Muscle of back (tissue), 3 donors: ENCODE measurements at regions not wholly inside any gene's neighbourhood (a gene's known extent, or its start where the extent isn't known, plus 50 kb on each side); places are given as distances from the start of the nearest gene placed in this dataset.

Experiments
- DNase-seq, 3 donors: peaks; one replicate each; pipeline versions ENCODE4 v3.0.0 to v3.0.0-alpha.2; 2013

GRCh38 chrX:39883666-39884065 is 214.1 kb downstream of the BCOR start:
- DNase-seq, result no peak

- no peak for DNase-seq
Observed at GRCh38 chrX:39886282-39886681, 211.5 kb downstream of the BCOR start.

GRCh38 chrX:39888730-39889129 is 209.0 kb downstream of the BCOR start:
- DNase-seq, result no peak

- no peak for DNase-seq
Observed at GRCh38 chrX:39889704-39890103, 208.1 kb downstream of the BCOR start.

GRCh38 chrX:39890807-39891206 is 207.0 kb downstream of the BCOR start:
- DNase-seq, result no peak

GRCh38 chrX:39891781-39892180 is 206.0 kb downstream of the BCOR start:
- no peak for DNase-seq

GRCh38 chrX:39893417-39894338 is 204.1 kb downstream of the BCOR start:
- DNase-seq, result no peak

- no peak for DNase-seq
Observed at GRCh38 chrX:39894683-39895082, 203.1 kb downstream of the BCOR start.

- DNase-seq, result no peak
Observed at GRCh38 chrX:39895218-39896110, 202.3 kb downstream of the BCOR start.

- peak; percentile 30 to 72 (median 47) for DNase-seq
Observed at GRCh38 chrX:39896951-39897740, 200.6 kb downstream of the BCOR start.

- DNase-seq, result no peak
Observed at GRCh38 chrX:39897741-39898097, 200.0 kb downstream of the BCOR start.

- DNase-seq, result no peak
Observed at GRCh38 chrX:39898147-39898546, 199.6 kb downstream of the BCOR start.

- no peak for DNase-seq
Observed at GRCh38 chrX:39899059-39899458, 198.7 kb downstream of the BCOR start.

GRCh38 chrX:39899856-39900776 is 197.6 kb downstream of the BCOR start:
- DNase-seq, result no peak

GRCh38 chrX:39900777-39901170 is 197.0 kb downstream of the BCOR start:
- DNase-seq, result peak in 2 of 3 donors; percentile 28 to 75

GRCh38 chrX:39903343-39903742 is 194.4 kb downstream of the BCOR start:
- no peak for DNase-seq

- DNase-seq, result no peak
Observed at GRCh38 chrX:39903937-39904336, 193.8 kb downstream of the BCOR start.

- DNase-seq, result peak in 1 of 3 donors; percentile 12
Observed at GRCh38 chrX:39904816-39905537, 192.8 kb downstream of the BCOR start.

- DNase-seq, result peak in 1 of 3 donors; percentile 21
Observed at GRCh38 chrX:39905538-39905891, 192.2 kb downstream of the BCOR start.

GRCh38 chrX:39905946-39906345 is 191.8 kb downstream of the BCOR start:
- DNase-seq, result no peak
